HL-60 (cell line): ENCODE measurements at regions not wholly inside any gene's neighbourhood (a gene's known extent, or its start where the extent isn't known, plus 50 kb on each side); places are given as distances from the start of the nearest gene placed in this dataset.

Experiments
- DNase-seq, 2 experiments: peaks; one replicate each; pipeline ENCODE4 v3.0.0-alpha.2; 2010 to 2020; ENCODE audit warnings: low read depth in 1 of 2, low spot score in 1 of 2
- H3K27ac ChIP-seq: fragments of 250-450 bp; sonication (Bioruptor Pico); replicated peaks from 2 replicates; pipeline ENCODE4 v1.5.1; 2020; ENCODE audit warnings: mild to moderate bottlenecking, moderate library complexity
- H3K27me3 ChIP-seq: fragments of 250-450 bp; sonication (Bioruptor Pico); 2 replicates; pipeline ENCODE4 v1.5.1; 2021; ENCODE audit warnings: mild to moderate bottlenecking, moderate library complexity; ENCODE audit not compliant: insufficient read depth, poor library complexity, severe bottlenecking
- H3K4me3 ChIP-seq: replicated peaks from 2 replicates; pipeline ENCODE4 v1.5.1; 2011; ENCODE audit warnings: mild to moderate bottlenecking, control low read depth, low read length; ENCODE audit not compliant: insufficient read depth
- CTCF ChIP-seq: IDR thresholded peaks from one replicate; pipeline ENCODE4 v1.5.1; 2011; ENCODE audit warnings: low read length, control low read depth, inconsistent platforms; ENCODE audit not compliant: insufficient read depth
- GABPA ChIP-seq: IDR thresholded peaks from 2 replicates; pipeline ENCODE4 v1.6.1; 2012; ENCODE audit warnings: low read depth
- POLR2AphosphoS5 ChIP-seq: IDR thresholded peaks from 2 replicates; pipeline ENCODE4 v1.6.1; 2012; ENCODE audit warnings: low read depth
- REST ChIP-seq: IDR thresholded peaks from 2 replicates; pipeline ENCODE4 v1.6.1; 2012; ENCODE audit warnings: low read depth; ENCODE audit not compliant: insufficient replicate concordance
- SPI1 ChIP-seq: IDR thresholded peaks from 2 replicates; pipeline ENCODE4 v1.6.1; 2012; ENCODE audit warnings: low read depth, mild to moderate bottlenecking, borderline replicate concordance

- DNase-seq, result no peak
- TF ChIP-seq POLR2AphosphoS5, result no peak
- TF ChIP-seq GABPA, result no peak
- no peak for TF ChIP-seq SPI1
- TF ChIP-seq CTCF, result no peak
- TF ChIP-seq REST, result no peak
- H3K27me3 ChIP-seq, result no peaks in the 10 kb centered on the region
- H3K27ac ChIP-seq, result no peak overlapping the region
- no peak overlapping the region for H3K4me3 ChIP-seq
Measured at GRCh38 chr10:126838316-126838715, 66.9 kb upstream of the DOCK1 start.

GRCh38 chr10:126839094-126839761 lies 66.0 kb upstream of the DOCK1 start:
- Histone ChIP-seq H3K27ac (no peak overlapping the region), H3K4me3 (no peak overlapping the region), H3K27me3 (no peaks in the 10 kb centered on the region)
- TF ChIP-seq GABPA (no peak), REST (no peak), POLR2AphosphoS5 (no peak), SPI1 (no peak), CTCF (no peak)
- no peak for DNase-seq

GRCh38 chr10:126840576-126841135 lies 64.6 kb upstream of the DOCK1 start:
- no peak overlapping the region for H3K27ac ChIP-seq
- DNase-seq, result no peak
- TF ChIP-seq REST, result no peak
- no peak overlapping the region for H3K4me3 ChIP-seq
- no peaks in the 10 kb centered on the region for H3K27me3 ChIP-seq
